Endothelial cell of umbilical vein (primary cell): ENCODE measurements at regions not wholly inside any gene's neighbourhood (a gene's known extent, or its start where the extent isn't known, plus 50 kb on each side); places are given as distances from the start of the nearest gene placed in this dataset.

ENCODE experiments used
- BruUV-seq: library from RNA; stranded (reverse); fragments of 400-500 nt; replicated peaks from 2 replicates; lab custom pipeline; 2021; lab: Mats Ljungman, UMichigan
- CTCF ChIA-PET: fragments of 300-600, 350-600 bp; sonication (Branson Sonifier 250); formaldehyde crosslinking; loops from one replicate; lab custom pipeline; 2021; ENCODE audit warnings: antibody characterized with exemption, inconsistent platforms; lab: Charles Lee
- POLR2A ChIA-PET: fragments of 300-600, 350-600 bp; sonication (Branson Sonifier 250); formaldehyde crosslinking; loops from one replicate; lab custom pipeline; 2021; ENCODE audit warnings: antibody characterized with exemption, inconsistent platforms; lab: Charles Lee
- DNase-seq: peaks from one replicate; pipeline ENCODE4 v3.0.0-alpha.2; 2011; ENCODE audit warnings: low read depth, low spot score
- FAIRE-seq: peaks from 2 replicates; lab custom pipeline; 2011; peaks lifted over from hg19 to GRCh38; lab: Jason Lieb, UNC
- H2AFZ ChIP-seq: 2 replicates; pipeline ENCODE4 v1.6.0; 2012; ENCODE audit warnings: low read depth, low read length, control low read depth, inconsistent platforms
- H3K27ac ChIP-seq: 2 replicates; pipeline ENCODE4 v1.5.1; 2011; ENCODE audit warnings: low read depth, mild to moderate bottlenecking, control low read depth, low read length, moderate library complexity; ENCODE audit not compliant: insufficient read depth
- H3K27me3 ChIP-seq, 2 experiments: 2 replicates each; pipeline versions ENCODE4 v1.6.0 to v1.6.1; 2011; ENCODE audit warnings: low read length in 2 of 2, mixed read lengths in 1 of 2; ENCODE audit not compliant: control insufficient read depth in 2 of 2, insufficient read depth in 2 of 2
- H3K36me3 ChIP-seq, 2 experiments: 2 replicates in 1 of 2; 3 replicates in 1 of 2; pipeline ENCODE4 v1.5.1; 2011; ENCODE audit warnings: low read length in 2 of 2, mild to moderate bottlenecking in 1 of 2, moderate library complexity in 1 of 2; ENCODE audit not compliant: control insufficient read depth in 2 of 2, insufficient read depth in 2 of 2; ENCODE audit errors: extremely low read depth in 1 of 2
- H3K4me1 ChIP-seq: 3 replicates; pipeline ENCODE4 v1.5.1; 2011; ENCODE audit warnings: mild to moderate bottlenecking, low read length; ENCODE audit not compliant: control insufficient read depth, insufficient read depth; ENCODE audit errors: extremely low read depth
- H3K4me2 ChIP-seq: 2 replicates; pipeline ENCODE4 v1.6.1; 2011; ENCODE audit warnings: low read length, control low read depth, mixed read lengths; ENCODE audit not compliant: insufficient read depth
- H3K4me3 ChIP-seq, 3 experiments: fragments of 200-600 bp in 1 of 3; sonication (generic), shearing (Covaris generic) in 1 of 3; replicated peaks in 1 of 3; 2 replicates each; pipeline ENCODE4 v1.5.1; 2011 to 2016; ENCODE audit warnings: control low read depth in 3 of 3, low read length in 3 of 3, mild to moderate bottlenecking in 2 of 3, inconsistent platforms in 1 of 3, low read depth in 1 of 3, moderate library complexity in 1 of 3; ENCODE audit not compliant: insufficient read depth in 1 of 3
- H3K79me2 ChIP-seq: 2 replicates; pipeline ENCODE4 v1.6.0; 2012; ENCODE audit warnings: low read length, inconsistent platforms; ENCODE audit not compliant: control insufficient read depth, insufficient read depth
- H3K9ac ChIP-seq: replicated peaks from 2 replicates; pipeline ENCODE3; 2011; ENCODE audit warnings: low read length, control low read depth; ENCODE audit not compliant: insufficient read depth; ENCODE audit errors: extremely low read depth
- H3K9me1 ChIP-seq: replicated peaks from 3 replicates; pipeline ENCODE4 v1.6.0; 2011; ENCODE audit warnings: mild to moderate bottlenecking, low read length; ENCODE audit not compliant: control insufficient read depth, insufficient read depth; ENCODE audit errors: extremely low read depth
- H3K9me3 ChIP-seq: replicated peaks from 2 replicates; pipeline ENCODE4 v1.5.1; 2012; ENCODE audit warnings: low read length, inconsistent platforms; ENCODE audit not compliant: control insufficient read depth, insufficient read depth
- H4K20me1 ChIP-seq: replicated peaks from 2 replicates; pipeline ENCODE3; 2011; ENCODE audit warnings: mild to moderate bottlenecking, low read length; ENCODE audit not compliant: control insufficient read depth, insufficient read depth; ENCODE audit errors: extremely low read depth
- CTCF ChIP-seq, 2 donors: IDR thresholded peaks; 1 replicate in 1 of 2; 2 replicates in 1 of 2; pipeline ENCODE4 v1.5.1; 2011; ENCODE audit warnings: low read length in 2 of 2, mild to moderate bottlenecking in 2 of 2, moderate library complexity in 2 of 2, control low read depth in 1 of 2, inconsistent platforms in 1 of 2, low read depth in 1 of 2; ENCODE audit not compliant: insufficient read depth in 1 of 2; ENCODE audit errors: extremely low read depth in 1 of 2
- EZH2 ChIP-seq: IDR thresholded peaks from 2 replicates; pipeline ENCODE4 v1.6.1; 2012; ENCODE audit warnings: borderline replicate concordance, low read depth, mild to moderate bottlenecking, moderate library complexity, low read length, inconsistent platforms; ENCODE audit not compliant: severe bottlenecking
- FOS ChIP-seq: IDR thresholded peaks from 2 replicates; pipeline ENCODE4 v1.6.1; 2011; ENCODE audit warnings: mild to moderate bottlenecking, low read length, moderate library complexity, borderline replicate concordance; ENCODE audit not compliant: insufficient read depth
- GATA2 ChIP-seq: IDR thresholded peaks from 2 replicates; pipeline ENCODE4 v1.7.0; 2011; ENCODE audit warnings: low read depth, mild to moderate bottlenecking, moderate library complexity, mixed read lengths, low read length; ENCODE audit not compliant: insufficient read length, insufficient read depth
- JUN ChIP-seq: IDR thresholded peaks from 2 replicates; pipeline ENCODE4 v1.6.1; 2011; ENCODE audit warnings: borderline replicate concordance, low read depth; ENCODE audit not compliant: insufficient read length, insufficient read depth
- MAX ChIP-seq: IDR thresholded peaks from 2 replicates; pipeline ENCODE4 v1.6.1; 2011; ENCODE audit not compliant: insufficient read depth, insufficient read length
- MYC ChIP-seq: IDR thresholded peaks from one replicate; pipeline ENCODE4 v1.6.1; 2011; ENCODE audit warnings: mild to moderate bottlenecking, low read depth, low read length
- POLR2A ChIP-seq: IDR thresholded peaks from 2 replicates; pipeline ENCODE4 v1.6.1; 2012; ENCODE audit warnings: low read depth, mild to moderate bottlenecking, control low read depth, low read length
- POLR2AphosphoS5 ChIP-seq: IDR thresholded peaks from 2 replicates; pipeline ENCODE4 v1.6.1; 2012; ENCODE audit warnings: low read depth, mild to moderate bottlenecking, control low read depth, low read length, moderate library complexity; ENCODE audit not compliant: insufficient read depth
- dilution Hi-C: fragments of 300-500 bp; cut with MboI; formaldehyde crosslinking; loops from one replicate; pipeline ENCODE4 v1.15.0; 2019; ENCODE audit warnings: low sequenced_read_pairs; ENCODE audit not compliant: extremely low pct_ligation_motif_present
- intact Hi-C: fragments of 100-400 bp; cut with micrococcal nuclease; formaldehyde crosslinking; loops from one replicate; pipeline ENCODE4 v1.10.0; 2022

GRCh38 chr13:33751151-33751550, 66.8 kb upstream of the RFC3 start:
- DNase-seq (no peak), FAIRE-seq (no peak)
- dilution Hi-C loops (no loop called here), intact Hi-C loops (no loop called here)
- CTCF ChIA-PET, result no interaction called here
- Histone ChIP-seq H3K9me1 (no peaks in the 10 kb centered on the region), H3K4me2 (no peak overlapping the region), H3K9ac (no peak overlapping the region), H3K36me3 (no peaks in the 10 kb centered on the region), H3K9me3 (no peaks in the 10 kb centered on the region), H3K4me3 (no peak overlapping the region), H3K27ac (no peak overlapping the region), H3K79me2 (no peaks in the 10 kb centered on the region), H3K27me3 (peaks cover 5% of the 10 kb centered on the region in 2 experiments), H2AFZ (no peak overlapping the region), H4K20me1 (no peaks in the 10 kb centered on the region), H3K4me1 (no peaks in the 10 kb centered on the region)
- POLR2A ChIA-PET, result no interaction called here
- TF ChIP-seq POLR2A (no peak), FOS (no peak), MAX (no peak), GATA2 (no peak), EZH2 (no peak), POLR2AphosphoS5 (no peak), CTCF (IDR thresholded peaks at IDR 0.05; ENCODE audit: extremely low read depth in 1 of 2, insufficient read depth in 1 of 2, low read depth in 1 of 2, low read length in 2 of 2) (no peak), MYC (no peak), JUN (no peak)
- BruUV-seq, result no TSS peak
